Inferior parietal cortex (tissue), 1 donor: ENCODE measurements at regions not wholly inside any gene's neighbourhood (a gene's known extent, or its start where the extent isn't known, plus 50 kb on each side); places are given as distances from the start of the nearest gene placed in this dataset.

Experiments
- DNase-seq: peaks from one replicate; pipeline ENCODE4 v3.0.0-alpha.2; 2016; ENCODE audit errors: extremely low spot score

- no peak for DNase-seq
These were observed 298.2 kb upstream of the CHST9 start for GRCh38 chr18:27483276-27483675.

DNA sequence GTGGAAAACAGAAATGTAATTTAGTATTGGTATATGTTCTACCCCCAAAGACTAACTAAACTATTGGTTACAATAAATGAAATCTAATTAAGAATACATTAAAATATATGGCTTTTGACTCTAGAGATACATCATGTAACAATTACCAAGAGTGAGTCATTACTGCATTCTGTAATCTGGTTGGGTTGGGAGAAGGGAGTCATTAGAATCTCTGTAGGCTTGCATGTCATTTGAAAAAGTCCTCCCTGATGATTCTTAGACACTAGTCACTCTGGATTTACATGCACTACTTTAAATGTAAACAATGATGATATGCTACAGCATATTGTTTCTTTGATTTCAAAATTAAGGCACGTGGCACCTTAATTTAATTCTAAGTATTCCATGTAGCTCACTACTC, 293.4 kb upstream of the CHST9 start:
- DNase-seq, result no peak

GRCh38 chr18:27473318-27473717, 288.2 kb upstream of the CHST9 start:
- no peak for DNase-seq

- no peak for DNase-seq
These were observed 282.0 kb upstream of the CHST9 start for GRCh38 chr18:27467073-27467472.

GRCh38 chr18:27461957-27462356, 276.8 kb upstream of the CHST9 start:
- no peak for DNase-seq

GRCh38 chr18:27449104-27449503, 264.0 kb upstream of the CHST9 start:
- no peak for DNase-seq

GRCh38 chr18:27447930-27448329, 262.8 kb upstream of the CHST9 start:
- no peak for DNase-seq

DNA sequence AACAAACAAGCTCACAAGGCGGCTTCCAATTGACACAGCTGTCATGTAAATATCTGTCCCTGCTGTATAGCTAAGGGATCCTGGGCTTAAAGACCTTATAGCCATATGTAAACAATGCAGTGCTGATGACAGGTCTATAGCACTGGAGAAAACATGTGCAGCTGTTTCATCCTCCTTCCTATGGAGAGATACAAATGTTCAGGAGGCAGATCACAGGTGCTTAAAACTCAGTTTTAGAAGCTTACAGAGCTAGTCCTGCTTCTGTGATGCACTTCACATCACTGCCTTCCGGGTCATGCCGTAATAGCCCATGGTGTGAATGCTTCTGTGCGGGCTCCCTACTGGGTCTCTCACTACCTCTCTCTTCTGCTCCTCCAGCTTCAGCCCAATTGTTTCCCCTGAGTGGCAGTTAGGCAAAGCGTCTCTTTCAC, 262.4 kb upstream of the CHST9 start:
- no peak for DNase-seq

GRCh38 chr18:27430595-27430994, 245.5 kb upstream of the CHST9 start:
- DNase-seq, result no peak

DNA sequence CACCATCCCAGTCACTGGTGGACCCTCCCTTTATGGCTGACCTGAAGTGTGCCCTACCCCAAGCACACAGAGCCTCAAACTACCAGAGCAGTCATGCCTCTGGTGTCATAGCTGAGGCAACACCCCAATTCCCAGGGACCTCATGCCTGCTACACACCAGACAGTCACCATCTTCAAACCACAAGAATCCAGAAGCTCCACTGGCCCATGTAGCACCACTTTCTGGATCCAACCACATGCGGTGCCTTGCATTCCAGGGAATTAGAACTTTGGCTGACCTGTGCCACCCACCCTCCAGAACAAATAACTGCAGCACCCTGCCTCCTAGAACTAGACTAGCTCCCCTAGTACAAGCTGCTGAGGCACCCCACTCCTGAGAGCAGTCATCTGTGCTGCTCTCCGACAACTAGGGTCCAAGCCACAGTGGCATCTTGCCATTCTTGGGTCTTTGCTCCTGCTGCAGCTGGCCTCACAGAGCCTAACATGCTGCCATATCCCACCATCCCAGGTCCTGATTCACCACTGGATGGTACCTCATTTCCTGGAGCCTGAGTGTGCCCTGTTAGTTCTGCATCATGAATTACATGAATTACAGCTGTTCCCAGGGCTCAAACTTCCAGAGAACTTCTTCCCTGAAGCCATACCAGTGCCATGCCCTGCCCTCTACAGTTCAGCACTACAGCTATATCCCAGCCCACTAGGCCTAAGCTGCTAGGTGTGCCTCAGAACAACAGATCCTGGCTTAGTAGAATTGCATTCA, 243.8 kb upstream of the CHST9 start:
- DNase-seq, result no peak

DNA sequence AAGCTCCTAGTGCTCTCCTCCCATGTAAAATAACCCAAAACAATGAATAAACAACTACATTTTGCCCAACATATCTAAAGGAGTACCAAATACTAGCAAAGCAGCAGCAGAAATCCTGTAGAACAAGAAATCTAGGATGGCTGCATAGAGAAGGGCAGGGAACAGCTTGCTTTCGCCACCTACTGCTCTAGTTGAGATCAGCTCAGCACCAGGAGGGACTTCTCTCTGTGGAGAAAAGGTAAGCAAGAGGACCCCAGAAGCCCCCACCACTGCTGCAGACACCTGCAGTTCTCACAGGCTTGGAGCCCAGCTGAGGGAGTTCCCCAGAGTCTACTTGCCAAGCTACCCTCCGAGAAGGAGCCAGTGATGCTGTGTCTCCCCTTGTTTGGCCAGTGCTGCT, 243.0 kb upstream of the CHST9 start:
- no peak for DNase-seq

- DNase-seq, result no peak
These were observed 238.5 kb upstream of the CHST9 start for GRCh38 chr18:27423581-27423980.

DNA sequence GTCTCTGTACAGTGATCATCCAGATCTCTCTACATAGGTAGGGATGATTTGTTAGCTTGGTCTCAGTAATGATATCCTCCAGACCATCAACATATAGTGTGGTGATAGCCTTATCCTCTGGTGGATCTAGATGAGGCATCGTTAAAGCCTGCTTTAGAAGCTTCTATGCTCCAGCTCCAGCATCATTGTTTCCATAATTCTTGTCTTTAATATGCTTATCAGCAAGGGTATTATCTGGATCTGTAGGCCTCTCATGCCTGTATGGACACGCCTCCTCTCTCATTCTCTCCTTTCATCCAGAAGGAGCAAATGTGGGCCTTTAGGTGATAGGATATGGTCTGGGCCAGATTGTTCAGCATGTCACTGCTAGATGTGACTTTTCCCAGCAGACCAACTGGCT, 234.5 kb upstream of the CHST9 start:
- no peak for DNase-seq

GRCh38 chr18:27415495-27415894, 230.4 kb upstream of the CHST9 start:
- no peak for DNase-seq

DNA sequence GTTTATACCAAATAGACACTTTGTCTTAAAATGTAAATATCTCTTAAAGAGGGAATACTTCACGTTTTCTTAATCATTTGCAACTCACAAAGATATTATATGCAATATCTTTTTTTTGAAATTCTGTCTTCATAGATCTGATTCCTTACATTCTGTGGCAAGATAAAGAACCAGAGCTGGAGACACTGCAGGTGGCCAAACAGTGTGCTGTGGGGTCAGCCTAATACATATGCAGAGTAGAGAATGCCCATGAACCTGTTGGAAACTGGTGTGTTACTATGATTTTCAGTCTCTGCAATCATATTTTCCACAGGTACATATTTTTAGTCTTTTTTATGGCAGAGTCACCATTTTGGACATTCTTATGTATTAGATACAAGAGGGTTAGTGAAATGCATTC, 229.6 kb upstream of the CHST9 start:
- DNase-seq, result no peak

DNA sequence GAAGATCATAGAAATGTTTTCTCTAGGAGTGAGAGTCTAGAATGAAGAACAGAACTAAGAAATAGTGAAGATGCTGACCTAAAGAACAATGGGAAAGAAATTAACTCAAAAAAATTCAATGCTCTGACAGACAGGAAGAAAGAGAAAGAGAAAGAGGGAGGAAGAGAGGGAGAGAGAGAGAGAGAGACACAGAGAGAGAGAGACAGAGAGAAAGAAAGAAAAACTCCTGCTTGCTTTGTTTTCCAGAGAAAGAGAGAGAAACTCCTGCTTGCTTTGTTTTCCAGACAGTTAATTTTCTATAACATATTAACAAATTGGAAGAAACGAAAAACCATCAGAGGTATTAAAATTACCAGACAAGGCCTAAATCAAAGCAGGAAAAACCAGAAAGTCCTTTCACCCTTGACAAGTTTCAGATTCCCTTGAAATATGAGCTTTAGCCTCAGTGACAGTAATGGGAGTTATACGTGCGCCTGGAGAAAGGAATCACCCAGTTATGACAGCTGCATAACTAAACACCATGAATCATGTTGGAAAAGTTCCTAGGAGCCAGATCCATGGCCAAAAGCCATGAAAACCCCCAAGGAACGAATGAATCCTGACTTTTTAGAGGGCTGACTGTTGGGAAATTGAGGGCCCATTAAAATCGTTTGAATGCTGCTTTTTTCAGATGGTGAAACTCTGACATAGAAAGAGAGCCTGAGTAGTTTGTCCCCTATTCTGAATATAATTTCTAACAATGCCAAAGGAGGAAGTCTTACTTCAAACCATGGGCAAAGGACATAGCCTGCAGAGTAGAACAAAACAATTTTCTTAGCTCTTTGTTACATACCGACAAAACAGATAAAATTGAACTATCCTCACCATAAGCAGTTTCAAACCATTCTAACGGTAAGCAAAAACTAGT, 228.6 kb upstream of the CHST9 start:
- peak; percentile 8 for DNase-seq

DNA sequence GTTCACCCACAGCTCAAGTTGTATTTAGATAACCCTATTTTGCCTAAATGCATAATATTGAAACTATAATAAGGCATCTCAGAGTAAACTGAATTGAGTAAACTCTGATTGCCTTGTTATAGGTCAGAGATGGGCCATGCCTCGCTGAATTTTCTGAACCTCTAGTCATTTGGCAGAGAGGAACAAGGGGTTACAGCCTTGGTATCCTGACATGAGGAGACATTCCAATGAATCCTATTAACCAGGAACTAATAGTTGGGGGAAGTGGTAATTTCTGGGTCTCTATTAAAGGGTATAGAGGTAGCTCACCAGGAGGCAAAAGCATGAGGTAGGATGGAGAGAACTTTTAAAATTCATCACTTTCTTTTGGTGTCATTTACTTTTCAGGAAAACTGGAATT, 227.4 kb upstream of the CHST9 start:
- DNase-seq, result no peak

- no peak for DNase-seq
These were observed 226.8 kb upstream of the CHST9 start for GRCh38 chr18:27411911-27412310.

- DNase-seq, result no peak
These were observed 225.9 kb upstream of the CHST9 start for GRCh38 chr18:27411013-27411412.

DNA sequence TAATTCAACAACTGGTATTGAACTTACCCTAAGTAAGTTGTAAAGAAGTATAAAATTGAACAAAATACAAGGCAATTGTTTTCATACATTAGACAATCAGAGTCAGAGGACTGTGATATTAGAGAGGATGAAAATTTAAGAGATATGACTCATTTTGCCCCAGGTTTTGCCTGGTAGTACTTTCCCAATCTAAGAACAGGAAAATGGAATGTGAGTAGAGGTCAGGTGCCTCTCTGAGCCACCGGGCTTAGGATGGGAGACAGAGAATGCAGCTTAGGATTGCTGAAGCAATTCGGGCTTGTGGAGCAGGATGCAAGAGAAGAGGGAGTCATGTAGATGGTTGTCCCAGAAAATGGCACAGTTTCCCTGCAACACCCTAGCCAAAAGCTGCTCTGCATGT, 219.7 kb upstream of the CHST9 start:
- no peak for DNase-seq

DNA sequence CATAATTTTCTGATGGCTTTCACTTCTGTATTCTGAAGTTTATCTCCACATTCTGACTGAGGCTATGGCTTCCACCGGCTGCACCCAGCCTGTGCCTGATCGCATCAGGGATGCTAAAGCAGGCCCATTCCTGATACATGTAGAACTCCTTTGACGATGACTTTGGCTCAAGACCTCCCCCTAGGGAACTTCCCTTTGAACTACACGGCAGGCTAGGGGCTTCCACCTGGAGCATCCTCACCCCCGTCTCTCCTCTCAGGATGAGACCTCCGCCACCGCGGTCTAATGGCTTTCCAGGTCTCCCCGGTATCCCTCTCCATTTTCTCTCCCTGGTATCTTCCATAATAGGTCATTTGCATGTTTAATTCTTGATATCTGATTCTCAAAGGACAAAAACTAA, 214.9 kb upstream of the CHST9 start:
- DNase-seq, result no peak

- no peak for DNase-seq
These were observed 210.6 kb upstream of the CHST9 start for GRCh38 chr18:27395752-27396151.

- no peak for DNase-seq
These were observed 209.6 kb upstream of the CHST9 start for GRCh38 chr18:27394687-27395086.
